ENCODE measurements at regions not wholly inside any gene's neighbourhood (a gene's known extent, or its start where the extent isn't known, plus 50 kb on each side); places are given as distances from the start of the nearest gene placed in this dataset.

DNA sequence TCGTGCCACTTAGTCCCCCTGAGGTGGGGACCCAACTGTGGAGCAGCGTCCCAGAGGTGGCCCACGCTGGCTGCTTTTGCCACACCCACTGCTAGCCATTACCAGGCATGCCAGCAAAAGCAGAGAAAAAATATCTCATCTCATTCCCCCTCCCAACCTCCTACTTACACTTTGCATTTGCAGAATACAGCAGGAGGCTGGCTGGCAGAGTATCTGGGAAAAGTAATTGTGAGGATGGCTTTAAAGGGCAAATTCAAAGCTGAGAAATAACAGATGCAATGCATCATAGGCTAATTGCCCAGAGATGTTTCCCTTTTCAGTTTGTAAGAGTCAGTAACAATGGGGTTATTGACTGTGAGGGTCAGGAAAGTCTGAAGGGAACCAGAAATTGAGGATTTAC lies 438.1 kb upstream of the DSEL start:
- DNase-seq: no peak

GRCh38 chr18:67951137-67951536 lies 434.6 kb upstream of the DSEL start:
- DNase-seq: peak; percentile 78

- peak; percentile 90 for DNase-seq
These were observed 422.1 kb upstream of the DSEL start for GRCh38 chr18:67938660-67939059.

GRCh38 chr18:67935638-67936037 lies 419.1 kb upstream of the DSEL start:
- DNase-seq: no peak

GRCh38 chr18:67933271-67933670 lies 416.8 kb upstream of the DSEL start:
- DNase-seq: no peak

- no peak for DNase-seq
These were observed 415.8 kb upstream of the DSEL start for GRCh38 chr18:67932271-67932670.

DNA sequence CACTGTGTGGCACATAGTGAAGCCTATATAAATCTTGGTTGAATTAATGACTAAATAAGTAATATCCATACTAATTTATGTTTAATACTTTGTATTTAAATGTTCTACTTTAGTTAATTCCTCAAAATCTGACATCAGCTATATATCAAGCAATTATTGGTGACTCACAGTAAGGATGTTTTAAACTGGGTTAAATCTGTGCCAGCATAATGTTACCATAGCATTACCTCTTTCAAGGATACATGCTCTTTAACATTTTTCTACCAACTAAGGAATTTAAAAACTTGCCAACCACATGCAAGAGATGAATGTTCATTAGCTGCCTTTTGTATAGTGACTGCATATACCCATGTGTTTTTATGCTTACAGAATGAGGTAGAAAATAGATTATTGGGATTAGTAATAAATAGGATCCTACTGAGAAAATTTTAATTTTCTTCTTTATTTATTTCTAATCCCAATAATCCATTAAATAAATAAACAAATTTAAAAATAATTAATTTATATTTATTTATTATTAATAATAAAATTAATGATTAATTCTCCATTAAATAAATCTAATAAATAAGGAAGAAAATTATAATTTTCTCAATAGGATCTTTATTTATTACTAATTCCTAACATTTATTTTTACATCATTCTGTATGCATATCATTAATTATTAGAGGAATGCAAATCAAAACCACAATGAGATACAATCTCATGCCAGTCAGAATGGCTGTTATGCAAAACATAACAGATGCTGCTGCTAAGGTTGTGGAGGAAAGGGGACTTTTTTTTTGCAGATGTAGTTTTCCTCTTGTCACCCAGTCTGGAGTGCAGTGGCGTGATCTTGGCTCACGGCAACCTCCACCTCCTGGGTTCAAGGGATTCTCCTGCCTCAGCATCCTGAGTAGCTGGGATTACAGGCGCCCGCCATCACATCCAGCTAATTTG lies 410.7 kb upstream of the DSEL start:
- DNase-seq: no peak

DNA sequence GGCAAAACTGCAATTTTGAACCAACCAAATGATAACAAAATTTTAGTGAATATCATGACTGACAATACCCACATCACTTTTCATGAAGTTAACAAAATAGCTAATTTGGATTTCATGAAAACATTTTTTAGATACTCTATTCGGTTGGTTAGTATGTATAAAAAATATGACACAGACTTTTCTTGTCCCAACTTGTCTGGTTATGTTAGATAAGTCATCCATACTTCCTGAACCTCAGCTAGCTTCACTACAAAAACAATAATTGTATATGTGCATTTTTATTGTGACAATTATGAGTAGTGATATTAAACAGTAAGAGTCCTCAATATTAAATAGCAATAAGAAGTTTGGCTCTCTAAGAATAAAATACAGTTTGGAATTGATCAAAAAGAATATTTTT lies 408.1 kb upstream of the DSEL start:
- no peak for DNase-seq

- DNase-seq: no peak
These were observed 402.8 kb upstream of the DSEL start for GRCh38 chr18:67919316-67919715.

- no peak for DNase-seq
These were observed 399.6 kb upstream of the DSEL start for GRCh38 chr18:67916097-67916496.

GRCh38 chr18:67913040-67913439 lies 396.5 kb upstream of the DSEL start:
- no peak for DNase-seq

- DNase-seq: no peak
These were observed 385.1 kb upstream of the DSEL start for GRCh38 chr18:67901573-67901972.

DNA sequence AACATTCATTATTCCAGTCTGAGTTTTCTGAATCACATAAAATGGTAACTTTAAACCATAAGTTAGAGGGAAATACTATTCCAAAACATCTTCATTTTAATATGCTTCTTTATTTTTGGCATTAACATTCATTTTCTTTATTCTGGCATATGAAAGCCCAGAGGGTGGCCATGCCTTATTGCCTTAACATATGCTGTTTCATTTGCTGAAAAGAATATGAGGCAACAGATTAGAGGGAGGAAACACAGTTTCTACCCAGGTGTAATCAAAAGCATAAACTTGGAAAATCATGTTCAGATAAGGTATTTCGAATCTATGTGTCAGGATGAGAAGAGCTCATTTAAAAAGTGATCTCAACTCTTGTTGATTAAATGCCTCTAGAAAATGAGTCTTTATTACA lies 379.9 kb upstream of the DSEL start:
- DNase-seq: no peak

DNA sequence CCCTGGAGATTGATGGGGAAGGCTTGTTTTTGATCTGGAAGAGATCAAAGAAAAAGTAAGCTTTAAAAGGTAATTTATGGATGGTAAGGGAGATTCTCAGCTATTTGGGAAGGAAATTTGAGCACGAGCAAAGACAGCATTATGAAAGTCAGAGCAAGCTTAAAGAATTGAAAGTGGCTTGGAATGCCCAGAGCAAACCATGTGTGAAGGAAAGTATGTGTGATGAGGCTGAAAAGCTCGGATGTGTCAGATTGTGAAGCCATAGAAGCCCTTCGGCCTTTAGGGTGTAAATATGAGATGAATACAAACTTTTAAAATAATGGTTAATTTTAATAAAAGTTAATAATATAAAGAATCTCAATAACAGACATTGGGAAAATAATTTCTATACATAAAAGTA lies 377.4 kb upstream of the DSEL start:
- DNase-seq: no peak

- no peak for DNase-seq
These were observed 360.4 kb upstream of the DSEL start for GRCh38 chr18:67876871-67877270.

GRCh38 chr18:67875944-67876343 lies 359.4 kb upstream of the DSEL start:
- DNase-seq: no peak

GRCh38 chr18:67875060-67875459 lies 358.5 kb upstream of the DSEL start:
- DNase-seq: no peak

- DNase-seq: no peak
These were observed 348.9 kb upstream of the DSEL start for GRCh38 chr18:67865400-67865799.

DNA sequence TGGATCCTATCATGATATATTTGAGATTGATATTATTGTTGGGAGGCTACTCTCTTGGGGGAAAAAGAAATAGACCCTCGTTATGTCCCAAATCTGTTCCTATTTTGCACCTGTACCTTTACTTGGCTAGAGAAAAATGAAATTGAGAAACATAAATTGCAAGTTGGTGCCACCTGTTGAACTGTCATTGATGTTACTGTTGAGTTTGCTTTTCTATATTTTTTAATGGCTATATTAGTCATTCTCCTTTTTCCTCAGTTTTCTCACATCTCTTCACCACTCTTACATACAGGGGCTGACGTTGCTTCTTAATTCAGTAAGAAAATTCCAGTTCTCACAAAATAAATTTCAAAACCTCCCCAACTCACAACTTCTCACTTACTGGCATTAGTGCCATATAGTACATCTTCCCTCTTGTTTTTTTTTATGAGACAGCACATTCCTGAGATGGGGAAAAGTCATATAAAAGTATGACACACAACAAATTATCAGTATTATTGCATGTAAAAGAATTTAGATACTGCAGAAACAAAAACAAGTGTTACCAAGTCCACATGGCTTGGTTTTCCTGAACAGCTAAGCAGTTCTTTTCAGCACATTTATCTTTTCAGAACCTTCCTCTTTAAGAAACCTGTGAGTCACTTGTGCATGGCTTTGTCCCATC lies 348.3 kb upstream of the DSEL start:
- DNase-seq: peak; percentile 50

GRCh38 chr18:67862069-67862468 lies 345.5 kb upstream of the DSEL start:
- DNase-seq: peak; percentile 50

DNA sequence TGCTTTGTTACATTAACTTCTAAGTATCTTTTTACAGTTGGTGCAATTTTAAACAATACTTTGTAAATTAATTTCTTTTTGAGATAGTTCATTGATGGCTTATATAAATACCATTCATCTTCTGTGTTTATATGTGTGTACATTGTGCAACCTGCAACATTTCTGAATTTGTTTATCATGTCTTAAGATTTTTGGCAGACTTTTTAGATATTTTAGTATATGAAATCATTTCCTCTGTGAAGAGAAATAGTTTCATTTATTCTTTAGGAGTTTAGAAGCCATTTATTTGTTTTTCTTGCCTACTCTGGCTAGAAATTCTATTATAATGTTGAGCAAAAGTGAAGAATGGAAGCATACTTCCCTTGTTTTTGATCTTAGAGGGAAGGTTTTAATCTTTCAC lies 337.8 kb upstream of the DSEL start:
- DNase-seq: peak; percentile 66

DNA sequence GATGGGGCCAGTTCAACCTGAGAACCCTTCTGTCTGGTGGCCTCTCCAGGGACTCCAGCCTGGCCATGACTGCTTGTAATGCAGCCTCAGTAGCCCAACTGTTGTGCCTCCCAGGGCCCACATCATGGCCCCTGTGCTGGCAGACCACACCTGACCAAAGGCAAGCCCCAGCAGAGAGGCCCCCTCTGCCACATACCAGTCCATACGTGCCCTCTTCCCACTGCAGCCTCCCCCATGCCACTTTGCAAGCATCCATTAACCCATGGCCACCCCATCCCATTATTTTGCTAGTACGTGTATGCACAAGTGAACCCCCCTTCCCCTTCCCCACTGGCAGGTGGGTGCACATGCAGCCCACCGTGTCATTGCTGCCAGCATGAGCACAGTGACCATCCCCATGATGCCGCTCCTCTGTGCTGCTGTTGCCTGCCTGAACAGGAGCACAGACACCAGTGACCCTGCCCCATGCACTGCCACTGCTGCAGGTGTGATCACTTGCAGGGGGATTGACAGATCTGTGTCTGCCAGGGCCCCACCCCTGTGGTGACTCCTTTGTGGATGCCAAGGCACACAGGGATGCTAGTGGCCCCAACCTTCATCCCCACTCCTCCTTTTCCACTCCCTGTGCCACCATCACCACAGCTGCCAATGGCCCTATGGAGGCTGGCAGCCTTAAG lies 330.0 kb upstream of the DSEL start:
- DNase-seq: no peak

DNA sequence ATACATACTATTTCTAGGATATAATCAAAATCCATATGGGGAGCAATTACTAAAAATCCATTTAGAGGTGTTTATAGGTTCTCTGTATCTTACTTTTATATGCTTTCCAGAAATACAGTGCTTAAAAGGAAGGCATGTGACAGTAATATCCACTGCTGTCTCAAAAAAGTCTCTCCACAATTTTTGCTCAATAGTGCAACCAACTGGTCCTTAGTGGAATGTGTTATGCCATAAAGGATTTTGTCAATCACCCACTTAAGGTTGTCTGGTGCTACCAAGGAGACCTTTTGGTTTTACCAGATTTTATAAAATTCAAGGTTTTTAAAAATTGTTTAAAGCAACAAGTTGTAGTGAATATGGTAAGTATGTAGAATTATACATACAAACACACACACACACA lies 328.5 kb upstream of the DSEL start:
- DNase-seq: peak; percentile 18

DNA sequence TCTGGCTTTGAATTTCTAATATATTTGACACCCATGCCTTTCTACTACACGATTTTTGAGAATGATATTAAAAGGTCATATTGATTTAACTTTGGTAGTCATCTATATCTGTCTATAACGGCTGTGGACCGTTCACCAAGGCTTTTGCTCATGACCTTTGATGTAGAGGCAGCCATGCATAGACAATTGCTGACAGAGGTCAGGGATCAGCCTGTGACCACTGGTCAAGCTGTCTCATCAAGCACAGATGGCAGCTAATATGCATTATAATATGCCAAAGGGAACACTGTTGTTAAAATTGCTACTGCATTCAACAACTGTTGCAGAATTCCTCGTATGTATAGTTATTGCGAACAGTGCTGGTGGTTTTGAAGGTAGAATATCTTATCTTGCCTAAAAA lies 323.9 kb upstream of the DSEL start:
- DNase-seq: no peak

Measured in HCEC 1CT (cell line).